Glutamatergic neuron (in vitro differentiated cells): ENCODE measurements at regions not wholly inside any gene's neighbourhood (a gene's known extent, or its start where the extent isn't known, plus 50 kb on each side); places are given as distances from the start of the nearest gene placed in this dataset.

ENCODE experiments used
- DNase-seq: peaks from one replicate; pipeline ENCODE4 v3.0.0; 2022
- H3K27ac Mint-ChIP-seq: one replicate; pipeline ENCODE4 v1.8.0; 2020; ENCODE audit warnings: mild to moderate bottlenecking, mixed read lengths, inconsistent platforms; ENCODE audit not compliant: unreplicated experiment
- H3K27me3 Mint-ChIP-seq: one replicate; pipeline ENCODE4 v1.8.0; 2020; ENCODE audit warnings: mild to moderate bottlenecking, moderate library complexity, mixed read lengths, inconsistent platforms; ENCODE audit not compliant: unreplicated experiment
- H3K36me3 Mint-ChIP-seq: one replicate; pipeline ENCODE4 v1.8.0; 2020; ENCODE audit warnings: mild to moderate bottlenecking, mixed read lengths, inconsistent platforms; ENCODE audit not compliant: unreplicated experiment
- H3K4me1 Mint-ChIP-seq: one replicate; pipeline ENCODE4 v1.8.0; 2020; ENCODE audit warnings: mild to moderate bottlenecking, low read depth, mixed read lengths, inconsistent platforms; ENCODE audit not compliant: unreplicated experiment
- H3K4me3 Mint-ChIP-seq: one replicate; pipeline ENCODE4 v1.8.0; 2020; ENCODE audit warnings: mild to moderate bottlenecking, mixed read lengths, inconsistent platforms; ENCODE audit not compliant: unreplicated experiment
- H3K9me3 Mint-ChIP-seq: one replicate; pipeline ENCODE4 v1.8.0; 2020; ENCODE audit warnings: mild to moderate bottlenecking, moderate library complexity, mixed read lengths, inconsistent platforms; ENCODE audit not compliant: unreplicated experiment
- TF ChIP-seq, protein P1 (sequence below): fragments of 200-600 bp; sonication (generic); IDR thresholded peaks from one replicate; pipeline ENCODE4 v1.5.0; 2021; ENCODE audit not compliant: partially characterized antibody, unreplicated experiment

DNA sequence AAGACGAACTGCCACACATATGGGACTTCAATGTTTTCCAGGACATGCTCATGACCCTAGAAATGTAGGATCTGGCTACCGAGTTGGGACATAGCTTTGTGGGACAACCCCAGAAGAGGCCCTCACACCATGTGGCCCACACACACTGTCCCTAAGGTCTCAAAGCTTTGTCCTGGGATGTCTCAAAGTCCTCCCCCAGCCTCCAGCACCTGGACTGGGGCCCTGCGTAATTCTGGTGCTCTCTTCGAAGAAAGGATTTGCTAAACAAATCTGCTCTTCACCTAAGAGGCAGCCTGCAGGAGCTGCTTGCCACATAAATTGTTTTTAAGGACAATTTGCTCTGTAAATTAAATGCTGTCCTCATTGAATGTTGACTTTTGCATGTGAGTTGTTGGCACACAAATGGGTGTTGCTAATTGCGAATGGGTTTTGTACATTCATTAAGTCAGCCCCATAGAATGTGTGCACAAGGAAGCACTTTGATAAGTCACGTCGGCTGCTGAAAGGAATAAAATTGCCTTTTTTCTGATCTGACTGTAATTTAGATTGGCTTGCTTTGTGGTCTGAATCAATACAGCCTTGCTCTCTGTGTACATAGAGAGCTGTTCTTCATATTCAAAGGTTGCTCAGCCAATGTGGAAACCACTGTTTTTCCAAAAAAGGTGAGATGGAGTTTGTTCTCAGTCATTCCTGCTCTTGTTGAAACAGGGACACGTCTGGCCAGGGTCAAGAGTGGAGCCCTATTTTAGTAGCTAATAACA is 161.6 kb upstream of the PWP1 start:
- no peak overlapping the region for H3K4me3 Mint-ChIP-seq
- no peaks in the 10 kb centered on the region for H3K9me3 Mint-ChIP-seq
- peaks cover 1% of the 10 kb centered on the region for H3K27me3 Mint-ChIP-seq
- TF ChIP-seq, protein P1, sequence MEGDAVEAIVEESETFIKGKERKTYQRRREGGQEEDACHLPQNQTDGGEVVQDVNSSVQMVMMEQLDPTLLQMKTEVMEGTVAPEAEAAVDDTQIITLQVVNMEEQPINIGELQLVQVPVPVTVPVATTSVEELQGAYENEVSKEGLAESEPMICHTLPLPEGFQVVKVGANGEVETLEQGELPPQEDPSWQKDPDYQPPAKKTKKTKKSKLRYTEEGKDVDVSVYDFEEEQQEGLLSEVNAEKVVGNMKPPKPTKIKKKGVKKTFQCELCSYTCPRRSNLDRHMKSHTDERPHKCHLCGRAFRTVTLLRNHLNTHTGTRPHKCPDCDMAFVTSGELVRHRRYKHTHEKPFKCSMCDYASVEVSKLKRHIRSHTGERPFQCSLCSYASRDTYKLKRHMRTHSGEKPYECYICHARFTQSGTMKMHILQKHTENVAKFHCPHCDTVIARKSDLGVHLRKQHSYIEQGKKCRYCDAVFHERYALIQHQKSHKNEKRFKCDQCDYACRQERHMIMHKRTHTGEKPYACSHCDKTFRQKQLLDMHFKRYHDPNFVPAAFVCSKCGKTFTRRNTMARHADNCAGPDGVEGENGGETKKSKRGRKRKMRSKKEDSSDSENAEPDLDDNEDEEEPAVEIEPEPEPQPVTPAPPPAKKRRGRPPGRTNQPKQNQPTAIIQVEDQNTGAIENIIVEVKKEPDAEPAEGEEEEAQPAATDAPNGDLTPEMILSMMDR: no peak
- H3K4me1 Mint-ChIP-seq: no peaks in the 10 kb centered on the region
- H3K36me3 Mint-ChIP-seq: no peaks in the 10 kb centered on the region
- no peak overlapping the region for H3K27ac Mint-ChIP-seq
- DNase-seq: no peak

DNA sequence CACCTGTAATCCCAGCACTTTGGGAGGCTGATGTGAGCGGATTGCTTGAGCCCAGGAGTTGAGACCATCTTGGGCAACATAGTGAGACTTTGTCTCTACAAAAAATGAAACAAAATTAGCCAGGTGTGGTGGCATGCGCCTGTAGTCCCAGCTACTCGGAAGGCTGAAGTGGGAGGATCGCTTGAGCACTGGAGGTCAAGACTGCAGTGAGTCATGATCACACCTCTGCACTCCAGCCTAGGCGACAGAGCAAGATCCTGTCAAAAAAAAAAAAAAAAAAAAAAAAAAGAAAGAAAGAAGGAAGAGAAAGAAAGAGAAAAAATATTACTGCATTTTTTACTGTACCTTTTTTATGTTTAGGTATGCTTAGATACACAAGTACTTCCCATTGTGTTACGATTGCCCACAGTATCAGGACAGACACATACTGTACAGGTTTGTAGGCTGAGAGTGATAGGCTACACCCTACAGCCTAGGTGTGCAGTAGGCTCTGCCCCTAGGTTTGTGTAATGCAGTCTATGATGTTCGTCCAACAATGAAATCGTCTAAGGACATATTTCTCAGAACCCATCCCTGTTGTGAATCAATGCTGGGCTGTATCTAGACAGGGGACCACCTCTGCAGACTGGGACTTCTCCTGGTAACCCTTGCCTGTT is 160.4 kb upstream of the PWP1 start:
- Mint-ChIP-seq H3K36me3 (no peaks in the 10 kb centered on the region), H3K27ac (no peak overlapping the region), H3K27me3 (peaks cover 1% of the 10 kb centered on the region), H3K4me3 (no peak overlapping the region), H3K4me1 (no peaks in the 10 kb centered on the region), H3K9me3 (no peaks in the 10 kb centered on the region)
- TF ChIP-seq, protein P1: no peak
- no peak for DNase-seq

DNA sequence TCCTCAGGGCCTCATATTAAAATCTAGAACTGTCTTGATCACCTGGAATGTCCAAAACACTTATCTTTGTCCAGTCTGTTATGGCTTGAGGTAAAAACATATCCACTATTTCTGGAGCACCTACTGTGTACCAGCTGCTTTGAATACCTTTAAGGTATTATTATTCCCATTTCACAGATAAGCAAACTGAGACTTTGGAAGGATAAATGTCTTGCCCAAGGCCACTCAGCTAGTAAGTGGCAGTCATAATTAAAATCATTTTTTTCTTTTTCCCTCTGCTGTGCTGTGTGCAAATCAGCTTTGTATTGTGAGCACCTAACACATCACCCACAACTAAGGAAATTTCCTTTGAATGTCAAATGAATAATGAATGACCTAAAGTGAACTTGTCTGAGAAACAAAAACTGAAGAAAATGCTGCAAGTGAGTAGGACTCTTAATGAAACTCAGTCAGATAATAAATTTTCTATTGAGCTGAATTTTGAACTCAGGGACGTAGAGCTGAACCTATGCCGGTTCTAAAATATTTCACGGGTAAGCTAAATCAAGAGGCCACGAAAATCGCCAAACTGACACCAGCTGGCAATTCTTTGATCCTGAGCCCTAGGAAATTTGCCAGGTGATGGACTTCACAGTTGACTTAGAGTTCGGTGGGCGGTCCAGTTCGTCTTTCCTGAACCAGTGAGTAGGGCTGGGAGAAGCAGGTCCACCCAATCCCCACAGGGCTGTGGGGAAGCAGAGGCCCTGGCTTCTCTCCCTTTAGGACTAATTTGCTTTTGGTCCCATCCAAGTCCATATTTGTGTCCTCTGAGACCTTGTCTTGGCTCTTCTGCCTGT is 159.7 kb upstream of the PWP1 start:
- H3K27me3 Mint-ChIP-seq: peaks cover 1% of the 10 kb centered on the region
- H3K9me3 Mint-ChIP-seq: no peaks in the 10 kb centered on the region
- H3K36me3 Mint-ChIP-seq: no peaks in the 10 kb centered on the region
- no peaks in the 10 kb centered on the region for H3K4me1 Mint-ChIP-seq
- DNase-seq: no peak
- H3K4me3 Mint-ChIP-seq: no peak overlapping the region
- H3K27ac Mint-ChIP-seq: no peak overlapping the region
- TF ChIP-seq, protein P1: no peak

DNA sequence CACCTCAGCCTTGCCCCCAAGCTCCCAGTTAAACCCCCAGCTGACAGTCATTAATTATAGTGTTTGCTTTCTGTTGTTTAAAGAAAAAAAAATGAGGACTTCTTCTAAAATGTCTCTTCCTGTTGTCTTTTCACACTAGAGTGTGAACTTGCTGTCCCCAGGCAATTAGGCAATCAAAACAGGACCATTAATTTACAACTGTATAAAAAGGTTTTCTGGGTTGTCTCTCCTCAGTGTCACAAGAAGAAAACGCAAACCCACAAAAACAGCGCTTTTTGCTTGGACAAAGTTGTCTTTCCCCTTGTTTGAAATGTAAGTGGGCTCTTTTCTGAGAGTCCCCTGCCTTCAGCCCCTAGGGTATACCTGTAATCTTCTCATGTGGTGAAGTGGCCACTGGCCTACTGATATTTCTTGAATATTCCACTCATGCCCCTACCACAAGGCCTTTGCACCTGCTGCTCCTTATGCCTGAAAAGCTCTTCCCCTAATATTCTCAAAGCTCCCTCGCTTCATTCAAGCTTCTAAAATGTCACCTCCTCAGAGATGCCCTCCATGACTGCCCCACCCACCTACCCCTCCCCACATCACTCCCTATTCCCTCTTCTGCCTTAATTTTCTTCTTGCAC is 158.9 kb upstream of the PWP1 start:
- Mint-ChIP-seq H3K9me3 (peaks cover 1% of the 10 kb centered on the region), H3K27ac (no peak overlapping the region), H3K4me3 (no peak overlapping the region), H3K36me3 (no peaks in the 10 kb centered on the region), H3K27me3 (peaks cover 1% of the 10 kb centered on the region), H3K4me1 (no peaks in the 10 kb centered on the region)
- no peak for DNase-seq
- TF ChIP-seq, protein P1: no peak
